Neuronal stem cell (in vitro differentiated cells): ENCODE measurements at regions not wholly inside any gene's neighbourhood (a gene's known extent, or its start where the extent isn't known, plus 50 kb on each side); places are given as distances from the start of the nearest gene placed in this dataset.
A peak's percentile ranks its signal among the peaks of the same experiment; 100 is the strongest.

Experiments
- DNase-seq: peaks from one replicate; pipeline ENCODE4 v3.0.0-alpha.2; 2013; ENCODE audit warnings: low spot score
- H2AFZ ChIP-seq: one replicate; pipeline ENCODE4 v1.6.1; 2013; ENCODE audit warnings: mild to moderate bottlenecking, low read length, inconsistent platforms
- H2AK5ac ChIP-seq: 2 replicates; pipeline ENCODE4 v1.6.1; 2013; ENCODE audit warnings: low read depth, mild to moderate bottlenecking, inconsistent platforms, low read length, moderate library complexity, mixed read lengths
- H2BK120ac ChIP-seq: 2 replicates; pipeline ENCODE4 v1.6.1; 2013; ENCODE audit warnings: low read depth, mild to moderate bottlenecking, inconsistent platforms, low read length, moderate library complexity, mixed read lengths
- H2BK12ac ChIP-seq: one replicate; pipeline ENCODE4 v1.6.1; 2013; ENCODE audit warnings: low read length, inconsistent platforms
- H2BK15ac ChIP-seq: 2 replicates; pipeline ENCODE4 v1.6.1; 2013; ENCODE audit warnings: mild to moderate bottlenecking, low read length, inconsistent platforms, mixed read lengths
- H2BK5ac ChIP-seq: one replicate; pipeline ENCODE4 v1.6.1; 2013; ENCODE audit warnings: inconsistent platforms, mild to moderate bottlenecking, low read length, moderate library complexity
- H3K14ac ChIP-seq: one replicate; pipeline ENCODE4 v1.6.1; 2013; ENCODE audit warnings: low read length, inconsistent platforms
- H3K18ac ChIP-seq: 2 replicates; pipeline ENCODE4 v1.6.1; 2013; ENCODE audit warnings: low read length, inconsistent platforms
- H3K23ac ChIP-seq: 2 replicates; pipeline ENCODE4 v1.6.1; 2013; ENCODE audit warnings: low read depth, mild to moderate bottlenecking, mixed read lengths, low read length, inconsistent platforms; ENCODE audit not compliant: poor library complexity
- H3K27ac ChIP-seq: replicated peaks from 3 replicates; pipeline ENCODE4 v1.5.1; 2013; ENCODE audit warnings: low read length, inconsistent platforms
- H3K27me3 ChIP-seq, 3 experiments: 2 replicates each; pipeline ENCODE4 v1.6.1; 2013; ENCODE audit warnings: low read length in 3 of 3, mild to moderate bottlenecking in 2 of 3, inconsistent platforms in 1 of 3, low read depth in 1 of 3, mixed read lengths in 1 of 3, moderate library complexity in 1 of 3; ENCODE audit not compliant: control insufficient read depth in 3 of 3, insufficient read depth in 3 of 3
- H3K36me3 ChIP-seq, 2 donors: replicated peaks in 1 of 2; 2 replicates each; pipeline ENCODE4 v1.6.1; 2013; ENCODE audit warnings: low read length in 2 of 2; ENCODE audit not compliant: control insufficient read depth in 2 of 2, insufficient read depth in 2 of 2
- H3K4ac ChIP-seq: 2 replicates; pipeline ENCODE4 v1.6.1; 2013; ENCODE audit warnings: inconsistent platforms, mild to moderate bottlenecking, low read length, moderate library complexity
- H3K4me1 ChIP-seq, 2 donors: 1 replicate in 1 of 2; 2 replicates in 1 of 2; pipeline ENCODE4 v1.6.1; 2013; ENCODE audit warnings: low read length in 2 of 2, low read depth in 1 of 2; ENCODE audit not compliant: control insufficient read depth in 2 of 2, insufficient read depth in 1 of 2
- H3K4me2 ChIP-seq: one replicate; pipeline ENCODE4 v1.6.1; 2013; ENCODE audit warnings: mild to moderate bottlenecking, low read length, inconsistent platforms; ENCODE audit not compliant: insufficient read depth, poor library complexity, severe bottlenecking
- H3K4me3 ChIP-seq, 2 donors: 2 replicates each; pipeline ENCODE4 v1.5.1; 2013; ENCODE audit warnings: low read length in 2 of 2, mild to moderate bottlenecking in 2 of 2, inconsistent platforms in 1 of 2, moderate library complexity in 1 of 2
- H3K79me1 ChIP-seq: one replicate; pipeline ENCODE4 v1.6.1; 2013; ENCODE audit warnings: low read depth, mild to moderate bottlenecking, inconsistent platforms, low read length, moderate library complexity
- H3K9ac ChIP-seq: one replicate; pipeline ENCODE4 v1.6.1; 2013; ENCODE audit warnings: mild to moderate bottlenecking, low read depth, low read length, inconsistent platforms; ENCODE audit not compliant: poor library complexity
- H3K9me3 ChIP-seq, 2 donors: replicated peaks in 1 of 2; 2 replicates each; pipeline versions ENCODE3 to v1.6.1; 2013; ENCODE audit warnings: low read length in 2 of 2, mild to moderate bottlenecking in 2 of 2, inconsistent platforms in 1 of 2, low read depth in 1 of 2, mixed read lengths in 1 of 2, moderate library complexity in 1 of 2; ENCODE audit not compliant: control insufficient read depth in 2 of 2, insufficient read depth in 1 of 2
- H4K8ac ChIP-seq: one replicate; pipeline ENCODE4 v1.6.1; 2013; ENCODE audit warnings: low read depth, mild to moderate bottlenecking, inconsistent platforms, low read length, moderate library complexity
- H4K91ac ChIP-seq: one replicate; pipeline ENCODE4 v1.6.1; 2013; ENCODE audit warnings: low read length, low read depth, mild to moderate bottlenecking, inconsistent platforms; ENCODE audit not compliant: poor library complexity
- WGBS, 2 donors: extraction: QIAGEN DNeasy Blood & Tissue Kit; methylation state at CpG; one replicate each; pipeline ENCODE4 v1.1.7; 2013; ENCODE audit warnings: missing lambda C conversion rate in 2 of 2, mixed read lengths in 1 of 2; ENCODE audit not compliant: insufficient read length in 2 of 2, insufficient replicate concordance in 1 of 2; ENCODE audit errors: extremely low coverage in 2 of 2; 5-methylcytosine and 5-hydroxymethylcytosine counted together

- no peak overlapping the region for H2BK12ac ChIP-seq
These were observed 498.6 kb downstream of the EBF1 start for GRCh38 chr5:158601118-158601517.

GRCh38 chr5:158600679-158601078 lies 499.0 kb downstream of the EBF1 start:
- no peak overlapping the region for H2BK12ac ChIP-seq
- peak overlapping the region; percentile 77 for H4K8ac ChIP-seq
- H3K36me3 ChIP-seq: no peaks in the 10 kb centered on the region
- H3K79me1 ChIP-seq: no peaks in the 10 kb centered on the region
- no peak overlapping the region for H3K4ac ChIP-seq
- H2AK5ac ChIP-seq: no peak overlapping the region
- no peak overlapping the region for H3K18ac ChIP-seq
- no peak for DNase-seq
- H2AFZ ChIP-seq: no peak overlapping the region
- H2BK15ac ChIP-seq: no peak overlapping the region
- no peak overlapping the region for H3K9ac ChIP-seq
- H2BK120ac ChIP-seq: no peak overlapping the region
- H3K4me2 ChIP-seq: no peak overlapping the region
- H3K23ac ChIP-seq: no peak overlapping the region
- H3K4me1 ChIP-seq: peaks cover 0 to 2% of the 10 kb centered on the region in 2 donors
- no peak overlapping the region for H3K4me3 ChIP-seq
- WGBS, 2 donors: no CpG with 5 or more reads among the region's 3 CpGs
- H3K27ac ChIP-seq: no peak overlapping the region
- peaks cover 2 to 3% of the 10 kb centered on the region in 2 donors for H3K9me3 ChIP-seq
- H3K14ac ChIP-seq: no peak overlapping the region
- no peak overlapping the region for H2BK5ac ChIP-seq
- no peak overlapping the region for H4K91ac ChIP-seq
- no peaks in the 10 kb centered on the region for H3K27me3 ChIP-seq

More at GRCh38 chr5:158601118-158601517, 498.6 kb downstream of the EBF1 start:
- Histone ChIP-seq H2BK15ac (no peak overlapping the region), H3K27ac (no peak overlapping the region), H3K14ac (no peak overlapping the region), H3K18ac (no peak overlapping the region), H2BK120ac (no peak overlapping the region), H3K4ac (no peak overlapping the region), H2BK5ac (no peak overlapping the region), H3K23ac (no peak overlapping the region), H3K4me3 (no peak overlapping the region), H3K27me3 (no peaks in the 10 kb centered on the region), H2AFZ (no peak overlapping the region), H4K8ac (no peak overlapping the region), H2AK5ac (no peak overlapping the region), H3K9me3 (peaks cover 2 to 3% of the 10 kb centered on the region in 2 donors), H3K4me1 (peaks cover 0 to 2% of the 10 kb centered on the region in 2 donors), H4K91ac (no peak overlapping the region), H3K79me1 (no peaks in the 10 kb centered on the region), H3K36me3 (no peaks in the 10 kb centered on the region), H3K4me2 (no peak overlapping the region), H3K9ac (no peak overlapping the region)
- no CpG with 5 or more reads among the region's 3 CpGs for WGBS, 2 donors
- no peak for DNase-seq

- H3K4me3 ChIP-seq: no peak overlapping the region
- no peak overlapping the region for H3K23ac ChIP-seq
- no CpG with 5 or more reads among the region's 2 CpGs for WGBS, 2 donors
- H3K4ac ChIP-seq: no peak overlapping the region
- no peak overlapping the region for H2BK15ac ChIP-seq
- H3K4me1 ChIP-seq: peaks cover 0 to 2% of the 10 kb centered on the region in 2 donors
- no peak overlapping the region for H4K91ac ChIP-seq
- H2AK5ac ChIP-seq: no peak overlapping the region
- H3K27ac ChIP-seq: no peak overlapping the region
- H2BK120ac ChIP-seq: no peak overlapping the region
- H3K36me3 ChIP-seq: no peaks in the 10 kb centered on the region
- DNase-seq: no peak
- H3K18ac ChIP-seq: no peak overlapping the region
- no peak overlapping the region for H3K14ac ChIP-seq
- H3K4me2 ChIP-seq: no peak overlapping the region
- no peaks in the 10 kb centered on the region for H3K79me1 ChIP-seq
- H2BK12ac ChIP-seq: no peak overlapping the region
- H3K9ac ChIP-seq: no peak overlapping the region
- H2BK5ac ChIP-seq: no peak overlapping the region
- H4K8ac ChIP-seq: no peak overlapping the region
- H3K9me3 ChIP-seq: peaks cover 2 to 3% of the 10 kb centered on the region in 2 donors
- H2AFZ ChIP-seq: no peak overlapping the region
- no peaks in the 10 kb centered on the region for H3K27me3 ChIP-seq
These were observed 500.6 kb downstream of the EBF1 start for GRCh38 chr5:158599157-158599556.

- H3K79me1 ChIP-seq: no peaks in the 10 kb centered on the region
- H2BK12ac ChIP-seq: no peak overlapping the region
- H3K14ac ChIP-seq: no peak overlapping the region
- H3K4ac ChIP-seq: no peak overlapping the region
- H3K27ac ChIP-seq: no peak overlapping the region
- WGBS, 2 donors: no CpG with 5 or more reads among the region's 5 CpGs
- no peak overlapping the region for H2AK5ac ChIP-seq
- no peak overlapping the region for H3K9ac ChIP-seq
- H4K91ac ChIP-seq: no peak overlapping the region
- H3K36me3 ChIP-seq: no peaks in the 10 kb centered on the region
- H3K9me3 ChIP-seq: peaks cover 2 to 3% of the 10 kb centered on the region in 2 donors
- no peak overlapping the region for H4K8ac ChIP-seq
- H2BK120ac ChIP-seq: no peak overlapping the region
- no peak overlapping the region for H2BK15ac ChIP-seq
- no peak overlapping the region for H3K4me3 ChIP-seq
- H3K27me3 ChIP-seq: no peaks in the 10 kb centered on the region
- no peak overlapping the region for H2AFZ ChIP-seq
- H3K23ac ChIP-seq: no peak overlapping the region
- H3K18ac ChIP-seq: no peak overlapping the region
- no peak overlapping the region for H2BK5ac ChIP-seq
- no peak overlapping the region for H3K4me2 ChIP-seq
- peaks cover 12 to 15% of the 10 kb centered on the region in 2 donors for H3K4me1 ChIP-seq
- no peak for DNase-seq
These were observed 505.0 kb downstream of the EBF1 start for GRCh38 chr5:158594595-158595242.
